GM04504 (cell line): ENCODE measurements at regions not wholly inside any gene's neighbourhood (a gene's known extent, or its start where the extent isn't known, plus 50 kb on each side); places are given as distances from the start of the nearest gene placed in this dataset.
"Not testable (repeated sequence)": the region's sequence is repeated elsewhere in the genome, so short reads cannot be mapped to it uniquely, and the experiment has no call there.

Experiments
- DNase-seq: peaks from one replicate; pipeline ENCODE4 v3.0.0-alpha.2; 2012; ENCODE audit warnings: low read depth

DNA sequence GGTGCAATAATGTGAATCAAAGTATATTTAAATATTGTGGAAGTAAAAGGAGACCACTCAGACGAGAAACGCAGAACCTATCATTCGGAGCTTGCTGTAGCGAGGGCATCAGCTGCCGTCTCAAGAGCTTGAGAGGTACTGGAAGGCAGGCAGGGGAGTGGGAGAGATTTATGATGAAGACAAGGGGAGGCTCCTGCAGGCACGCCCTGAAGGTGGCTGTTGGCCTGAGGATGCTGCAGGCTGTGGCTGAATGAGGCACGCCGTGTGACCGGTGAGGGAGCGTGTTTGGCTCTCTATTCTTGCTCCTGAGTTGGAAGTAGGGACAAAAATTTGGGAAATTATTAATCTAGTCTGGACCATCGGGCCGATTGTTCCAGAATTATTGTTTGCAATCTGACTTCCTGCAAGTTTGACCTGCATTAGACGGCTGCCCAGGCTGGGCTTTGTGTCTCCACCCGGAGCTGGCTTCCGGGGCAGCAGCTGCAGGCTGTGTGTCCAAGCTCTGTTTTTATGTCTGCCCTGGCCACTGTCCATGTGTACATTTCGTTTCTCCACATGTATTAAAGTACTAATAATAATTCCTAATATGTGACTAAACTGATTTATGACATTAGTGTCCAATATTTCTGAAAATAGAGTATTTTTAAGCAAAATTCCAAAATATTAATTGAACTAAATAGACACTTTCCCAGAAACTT is 91.1 kb upstream of the ANKRD10 start:
- no peak for DNase-seq

DNA sequence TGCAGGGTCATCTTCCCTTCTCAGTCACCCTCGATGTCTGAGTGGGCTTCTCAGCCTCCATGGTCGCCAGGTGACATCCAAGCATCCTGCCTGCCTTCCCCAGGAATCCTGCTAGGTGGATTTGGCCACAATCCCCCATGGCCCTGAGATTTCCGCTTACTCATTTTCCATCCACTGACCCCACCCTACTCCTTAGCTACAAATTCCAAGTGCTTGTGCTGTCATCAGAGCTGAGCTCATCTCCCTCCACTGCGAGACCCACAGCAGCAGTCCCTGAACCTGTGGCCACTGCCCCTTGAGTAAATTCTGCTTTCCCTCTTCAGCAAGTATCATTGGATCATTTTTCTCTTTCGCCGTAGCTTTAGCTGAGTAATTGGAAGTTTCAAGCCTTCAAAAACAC is 90.5 kb upstream of the ANKRD10 start:
- peak; percentile 12 for DNase-seq

GRCh38 chr13:111004444-111004843 is 89.6 kb upstream of the ANKRD10 start:
- DNase-seq = no peak

DNA sequence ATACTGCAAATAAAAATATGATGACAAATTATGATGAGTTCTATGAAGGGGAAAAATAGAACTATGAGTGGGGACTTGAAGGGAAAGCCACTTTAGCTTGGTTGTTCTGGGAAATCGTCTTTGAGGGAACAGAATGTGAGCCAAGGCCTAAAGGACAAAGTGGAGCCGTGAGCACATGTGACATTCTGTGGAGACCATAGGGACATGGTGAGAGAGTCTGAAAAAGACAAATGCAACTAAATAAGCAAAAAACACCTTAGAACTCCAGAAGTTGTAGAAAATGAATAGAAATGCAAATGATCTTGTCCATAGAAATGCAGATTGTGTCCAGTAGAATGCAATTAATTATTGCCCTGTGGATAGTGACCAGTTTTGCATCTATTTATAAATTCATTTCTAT is 86.8 kb upstream of the ANKRD10 start:
- DNase-seq = no peak

DNA sequence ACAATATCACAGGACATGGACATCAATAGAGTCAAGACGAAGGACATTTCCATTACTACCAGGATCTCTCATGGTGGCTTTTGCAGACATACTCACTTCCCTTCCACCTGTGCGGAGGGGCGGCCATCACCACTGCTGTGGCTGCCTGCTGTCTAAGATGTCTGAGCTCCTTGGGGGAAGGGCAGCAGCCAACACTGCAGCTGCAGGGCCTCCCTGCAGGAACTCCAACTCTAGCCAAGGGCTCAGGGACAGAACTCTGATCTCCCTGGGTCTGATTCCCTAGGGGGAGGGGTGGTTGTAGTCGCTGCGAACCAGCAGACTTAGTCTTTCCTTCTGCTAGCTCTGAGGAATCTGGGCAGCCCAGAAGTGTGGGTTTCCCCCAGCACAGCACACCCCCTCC is 78.9 kb upstream of the ANKRD10 start:
- no peak for DNase-seq

DNA sequence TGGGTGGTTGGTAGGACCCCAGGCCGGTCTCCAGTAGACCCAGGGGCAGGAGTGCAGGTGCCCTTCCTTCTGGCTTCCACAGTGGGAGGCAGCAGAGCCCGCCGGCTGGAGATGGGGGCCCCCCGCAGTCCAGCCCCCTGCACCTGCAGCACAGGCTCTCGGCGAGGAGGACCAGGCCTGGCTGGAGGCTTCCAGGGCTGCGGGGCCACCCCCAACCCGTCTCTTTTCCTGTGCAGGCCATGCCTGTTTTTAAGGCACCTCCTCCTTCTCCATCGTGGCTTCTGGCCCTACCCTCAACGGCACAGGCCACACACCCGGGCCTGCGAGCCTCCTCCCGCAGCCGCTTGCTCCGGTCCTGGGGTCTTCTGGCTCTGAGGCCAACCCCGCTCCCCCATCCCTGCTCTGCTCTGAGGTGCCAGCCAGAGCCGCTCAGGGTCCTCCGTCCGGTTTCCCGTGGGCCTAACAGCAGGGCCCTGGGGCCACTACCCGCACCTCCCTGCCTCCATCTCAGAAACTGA is 77.2 kb upstream of the ANKRD10 start:
- no peak for DNase-seq

DNA sequence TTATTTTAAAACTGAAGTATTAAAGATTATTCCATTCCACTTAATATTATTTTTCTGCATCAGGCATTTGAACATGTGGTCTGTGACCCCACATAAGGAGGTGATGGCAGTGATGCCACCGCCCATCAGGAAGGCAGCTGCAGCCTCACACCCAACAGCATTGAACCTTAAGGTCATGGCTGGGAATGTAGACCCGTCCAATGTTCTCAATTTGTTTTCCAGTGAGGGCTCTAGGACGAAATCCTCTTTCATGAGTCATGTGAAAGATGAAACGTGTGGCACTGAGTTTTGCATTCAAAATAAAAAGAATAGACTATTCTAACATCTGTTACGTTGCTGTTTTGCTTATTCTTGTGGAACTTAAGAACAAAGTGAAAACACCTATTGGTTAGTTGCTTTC is 74.5 kb upstream of the ANKRD10 start:
- no peak for DNase-seq

DNA sequence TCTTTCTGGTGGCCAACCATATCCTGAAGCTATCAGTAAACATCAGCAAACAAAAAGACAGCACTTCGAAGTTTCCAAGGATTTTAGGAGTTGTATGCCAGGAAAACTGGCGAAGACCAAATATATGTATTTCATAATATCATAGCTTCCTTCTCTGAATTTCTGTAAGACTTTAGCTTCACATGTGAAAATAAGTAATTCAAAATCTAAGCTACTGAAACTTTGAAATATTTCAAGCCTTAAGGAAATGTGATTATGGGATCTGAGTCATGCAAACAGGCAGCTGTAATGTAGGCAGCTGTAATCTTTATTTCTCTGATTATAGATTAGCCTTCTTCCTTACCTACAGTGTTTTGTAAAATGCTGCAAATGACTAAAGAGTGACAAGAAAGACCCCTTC is 70.7 kb upstream of the ANKRD10 start:
- DNase-seq = no peak

- no peak for DNase-seq
These were observed 69.9 kb upstream of the ANKRD10 start for GRCh38 chr13:110984798-110985197.

- no peak for DNase-seq
These were observed 69.5 kb upstream of the ANKRD10 start for GRCh38 chr13:110984381-110984780.

DNA sequence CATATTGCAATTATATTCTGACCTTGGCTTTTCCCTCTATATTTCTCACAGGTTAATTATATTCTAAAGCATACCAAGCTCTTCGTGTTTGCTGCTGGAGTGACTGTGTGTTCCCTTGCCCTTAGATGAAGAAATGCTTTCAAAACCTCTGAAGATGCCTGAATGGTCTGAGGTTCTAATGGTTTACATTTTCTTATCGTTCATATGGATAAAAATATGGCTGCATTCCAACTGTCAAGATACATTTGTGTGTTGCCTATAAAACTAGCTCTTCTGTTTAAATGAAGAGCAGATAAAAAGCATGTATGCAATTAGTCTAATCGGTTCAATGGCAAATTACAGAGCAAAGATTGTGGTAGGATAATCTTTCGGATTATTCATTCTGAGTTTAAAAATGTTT is 68.4 kb upstream of the ANKRD10 start:
- DNase-seq = no peak

- no peak for DNase-seq
These were observed 66.5 kb upstream of the ANKRD10 start for GRCh38 chr13:110981379-110981778.

GRCh38 chr13:110980921-110981320 is 66.1 kb upstream of the ANKRD10 start:
- no peak for DNase-seq

DNA sequence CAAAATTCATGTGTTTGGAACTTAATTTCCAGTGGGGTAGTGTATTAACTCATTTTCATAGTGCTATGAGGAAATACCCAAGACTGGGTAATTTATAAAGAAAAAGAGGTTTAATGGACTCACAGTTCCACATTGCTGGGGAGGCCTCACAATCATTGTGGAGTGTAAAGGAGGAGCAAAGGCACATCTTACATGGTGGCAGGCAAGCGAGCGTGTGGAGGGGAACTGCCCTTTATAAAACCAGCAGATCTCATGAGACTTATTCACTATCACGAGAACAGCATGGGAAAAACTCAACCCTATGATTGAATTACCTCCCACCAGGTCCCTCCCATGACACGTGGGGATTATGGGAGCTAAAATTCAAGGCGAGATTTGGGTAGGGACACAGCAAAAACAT is 64.3 kb upstream of the ANKRD10 start:
- DNase-seq = not testable (repeated sequence)

DNA sequence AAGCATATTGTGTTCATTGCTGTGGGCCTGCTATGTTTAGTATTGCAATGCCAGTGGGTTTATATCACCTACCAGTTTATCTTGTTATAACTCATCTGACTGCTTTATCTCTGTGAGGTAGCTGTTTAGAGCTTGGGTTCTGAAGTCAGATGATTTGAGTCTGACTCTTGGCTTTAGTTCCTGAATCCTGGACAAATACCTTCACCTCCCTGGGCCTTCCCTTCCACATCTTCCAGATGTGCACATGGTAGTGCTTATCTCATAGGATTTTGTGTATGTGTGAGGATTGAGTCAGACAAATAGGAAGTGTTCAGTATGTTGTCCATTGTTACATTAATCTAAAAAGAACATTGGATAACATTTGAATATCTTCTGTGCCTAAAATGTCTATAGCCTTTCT is 63.5 kb upstream of the ANKRD10 start:
- no peak for DNase-seq

DNA sequence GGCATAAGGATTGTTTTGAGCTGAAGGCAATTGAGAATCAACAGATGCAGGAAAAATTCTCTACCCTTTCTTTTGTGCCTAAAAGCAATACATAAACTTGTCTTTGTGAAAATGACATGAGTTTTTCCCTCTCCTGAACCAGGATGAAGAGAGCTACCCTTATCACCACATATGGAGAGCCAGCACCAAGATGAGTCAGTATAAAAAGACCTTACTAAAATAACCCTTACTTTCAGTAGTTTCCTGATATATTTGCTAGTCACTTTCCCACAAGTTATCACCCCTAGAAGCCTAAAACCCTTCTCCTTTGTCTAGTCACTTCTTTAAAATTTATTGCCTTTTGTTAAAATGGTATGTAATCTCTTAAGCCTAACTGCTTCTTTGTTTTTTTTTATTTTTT is 61.9 kb upstream of the ANKRD10 start:
- no peak for DNase-seq

DNA sequence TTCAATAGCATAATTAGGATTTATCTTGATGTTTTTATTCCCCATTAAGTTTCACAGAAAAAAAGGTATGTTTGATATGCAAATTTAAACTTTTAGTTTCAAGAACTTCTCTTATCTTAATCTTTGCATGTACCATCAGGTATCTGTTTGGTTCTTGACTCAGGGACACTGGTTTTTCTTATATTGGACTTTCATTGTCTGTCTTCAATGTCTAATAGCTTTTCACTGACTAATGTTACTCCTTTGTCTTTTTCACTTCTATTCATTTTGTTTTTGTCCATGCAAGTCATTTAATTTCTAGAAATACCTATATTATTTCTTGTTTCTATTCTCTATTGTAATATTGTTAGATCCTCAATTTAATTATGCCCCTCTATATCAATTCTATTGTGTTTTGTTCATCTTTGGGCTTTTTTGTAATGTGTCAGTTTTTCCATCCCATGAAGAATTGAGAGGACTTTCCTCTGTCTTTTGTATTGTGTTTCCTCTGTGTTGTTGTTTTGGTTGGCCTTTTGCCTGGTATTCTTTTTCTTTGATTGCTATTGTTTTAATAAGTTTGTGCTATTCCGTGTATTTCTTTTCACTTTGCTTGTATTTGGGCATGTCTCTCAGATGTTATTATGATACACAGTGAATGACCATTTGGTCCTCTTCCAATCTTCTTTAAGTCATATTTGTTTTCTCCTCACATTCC is 58.3 kb upstream of the ANKRD10 start:
- DNase-seq = no peak

DNA sequence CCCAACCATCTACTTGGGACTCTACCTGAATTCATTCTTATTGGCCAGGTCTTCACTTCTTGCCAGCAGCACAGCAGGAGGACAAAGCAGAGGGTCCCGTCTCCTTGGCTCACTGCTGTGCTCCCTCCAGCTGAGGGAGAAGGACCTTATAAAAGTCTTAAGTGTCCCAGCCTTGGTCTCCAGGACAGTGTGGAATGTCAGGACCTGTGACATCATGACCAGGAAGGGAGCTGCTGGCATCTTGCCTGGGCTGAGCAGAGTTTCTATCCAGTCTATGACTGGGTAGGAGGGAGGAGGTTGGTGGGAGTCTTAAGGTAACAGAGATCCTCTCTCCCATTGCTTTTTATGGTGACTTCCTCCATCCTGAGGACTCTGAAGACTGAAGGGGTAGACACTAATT is 56.6 kb upstream of the ANKRD10 start:
- no peak for DNase-seq

DNA sequence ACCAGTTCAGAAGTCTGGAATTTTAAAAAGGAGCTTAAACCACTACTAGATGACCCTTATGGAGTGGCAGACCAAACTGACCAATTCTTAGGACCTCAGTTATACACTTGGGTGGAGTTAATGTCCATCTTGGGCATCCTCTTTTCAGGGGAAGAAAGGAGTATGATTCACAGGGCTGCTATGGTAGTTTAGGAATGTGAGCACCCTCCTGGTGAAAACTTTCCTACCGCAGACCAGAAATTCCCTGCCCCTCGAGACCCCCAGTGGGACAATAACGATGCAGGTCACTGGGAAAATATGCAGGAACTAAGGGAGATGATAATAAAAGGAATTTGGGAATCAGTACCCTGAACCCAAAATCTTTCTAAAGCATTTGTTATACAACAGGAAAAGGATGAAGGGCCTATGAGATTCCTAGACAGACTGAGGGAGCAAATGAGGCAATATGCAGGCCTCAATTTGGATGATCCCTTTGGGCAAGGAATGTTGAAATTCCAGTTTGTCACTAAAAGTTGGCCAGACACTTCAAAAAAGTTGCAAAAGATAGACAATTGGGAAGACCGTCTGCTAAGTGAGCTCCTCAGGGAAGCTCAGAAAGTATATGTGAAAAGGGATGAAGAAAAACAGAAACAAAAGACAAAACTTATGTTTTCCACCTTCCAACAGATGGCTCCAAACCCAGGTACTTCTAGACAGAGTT is 52.4 kb upstream of the ANKRD10 start:
- DNase-seq = not testable (repeated sequence)

GRCh38 chr13:110965755-110966134 is 50.9 kb upstream of the ANKRD10 start:
- no peak for DNase-seq

GRCh38 chr13:110965038-110965754 is 50.3 kb upstream of the ANKRD10 start:
- DNase-seq = no peak
